ENCODE measurements at regions not wholly inside any gene's neighbourhood (a gene's known extent, or its start where the extent isn't known, plus 50 kb on each side); places are given as distances from the start of the nearest gene placed in this dataset.

GRCh38 chr2:164012581-164012980, 276.8 kb upstream of the FIGN start:
- H2AFZ ChIP-seq (ENCODE audit: low read depth, low read length), result no peak overlapping the region
- H3K27ac ChIP-seq (ENCODE audit: low read length), result no peak overlapping the region
- H3K9me3 ChIP-seq (ENCODE audit: insufficient read depth, low read length), result no peaks in the 10 kb centered on the region
- H3K79me2 ChIP-seq (ENCODE audit: low read length), result no peaks in the 10 kb centered on the region
- peaks cover 55% of the 10 kb centered on the region for H3K27me3 ChIP-seq (ENCODE audit: low read depth, low read length)
- TF ChIP-seq EZH2phosphoT487 (IDR thresholded peaks at IDR 0.05; ENCODE audit: low read depth) (no peak), CTCF (IDR thresholded peaks at IDR 0.05; ENCODE audit: low read depth, low read length) (no peak)
- no peaks in the 10 kb centered on the region for H4K20me1 ChIP-seq (ENCODE audit: insufficient read depth, low read length)
- H3K9ac ChIP-seq (ENCODE audit: low read length), result no peak overlapping the region
- peaks cover 20% of the 10 kb centered on the region for H3K4me1 ChIP-seq (ENCODE audit: low read length)
- H3K36me3 ChIP-seq (replicated peaks; ENCODE audit: low read depth, low read length), result no peaks in the 10 kb centered on the region
- no peak overlapping the region for H3K4me2 ChIP-seq (ENCODE audit: low read length)
- no peak overlapping the region for H3K4me3 ChIP-seq (ENCODE audit: low read length)

GRCh38 chr2:164009756-164010337, 274.0 kb upstream of the FIGN start:
- Histone ChIP-seq H3K36me3 (replicated peaks; ENCODE audit: low read depth, low read length) (no peaks in the 10 kb centered on the region), H4K20me1 (ENCODE audit: insufficient read depth, low read length) (no peaks in the 10 kb centered on the region), H3K9me3 (ENCODE audit: insufficient read depth, low read length) (no peaks in the 10 kb centered on the region), H3K27ac (ENCODE audit: low read length) (no peak overlapping the region), H2AFZ (ENCODE audit: low read depth, low read length) (no peak overlapping the region), H3K27me3 (ENCODE audit: low read depth, low read length) (peaks cover 50% of the 10 kb centered on the region), H3K4me1 (ENCODE audit: low read length) (peaks cover 4% of the 10 kb centered on the region), H3K4me2 (ENCODE audit: low read length) (no peak overlapping the region), H3K79me2 (ENCODE audit: low read length) (no peaks in the 10 kb centered on the region), H3K9ac (ENCODE audit: low read length) (no peak overlapping the region), H3K4me3 (ENCODE audit: low read length) (no peak overlapping the region)
- TF ChIP-seq CTCF (IDR thresholded peaks at IDR 0.05; ENCODE audit: low read depth, low read length), result no peak
- no peak for TF ChIP-seq EZH2phosphoT487 (IDR thresholded peaks at IDR 0.05; ENCODE audit: low read depth)

- H3K4me3 ChIP-seq (ENCODE audit: low read length), result no peak overlapping the region
- H3K9me3 ChIP-seq (ENCODE audit: insufficient read depth, low read length), result no peaks in the 10 kb centered on the region
- peaks cover 4% of the 10 kb centered on the region for H3K4me1 ChIP-seq (ENCODE audit: low read length)
- no peak overlapping the region for H2AFZ ChIP-seq (ENCODE audit: low read depth, low read length)
- H3K27ac ChIP-seq (ENCODE audit: low read length), result no peak overlapping the region
- no peaks in the 10 kb centered on the region for H3K79me2 ChIP-seq (ENCODE audit: low read length)
- no peak overlapping the region for H3K9ac ChIP-seq (ENCODE audit: low read length)
- H3K4me2 ChIP-seq (ENCODE audit: low read length), result no peak overlapping the region
- H4K20me1 ChIP-seq (ENCODE audit: insufficient read depth, low read length), result no peaks in the 10 kb centered on the region
- no peaks in the 10 kb centered on the region for H3K36me3 ChIP-seq (replicated peaks; ENCODE audit: low read depth, low read length)
- TF ChIP-seq EZH2phosphoT487 (IDR thresholded peaks at IDR 0.05; ENCODE audit: low read depth) (no peak), CTCF (IDR thresholded peaks at IDR 0.05; ENCODE audit: low read depth, low read length) (no peak)
- H3K27me3 ChIP-seq (ENCODE audit: low read depth, low read length), result peaks cover 40% of the 10 kb centered on the region
Measured at GRCh38 chr2:164008752-164009151, 272.9 kb upstream of the FIGN start.

GRCh38 chr2:164006704-164007103, 270.9 kb upstream of the FIGN start:
- no peaks in the 10 kb centered on the region for H3K36me3 ChIP-seq (replicated peaks; ENCODE audit: low read depth, low read length)
- H3K4me1 ChIP-seq (ENCODE audit: low read length), result peaks cover 4% of the 10 kb centered on the region
- H3K27me3 ChIP-seq (ENCODE audit: low read depth, low read length), result peaks cover 34% of the 10 kb centered on the region
- no peak overlapping the region for H3K27ac ChIP-seq (ENCODE audit: low read length)
- no peak for TF ChIP-seq EZH2phosphoT487 (IDR thresholded peaks at IDR 0.05; ENCODE audit: low read depth)
- TF ChIP-seq CTCF (IDR thresholded peaks at IDR 0.05; ENCODE audit: low read depth, low read length), result no peak
- no peak overlapping the region for H3K9ac ChIP-seq (ENCODE audit: low read length)
- H4K20me1 ChIP-seq (ENCODE audit: insufficient read depth, low read length), result no peaks in the 10 kb centered on the region
- no peak overlapping the region for H2AFZ ChIP-seq (ENCODE audit: low read depth, low read length)
- H3K79me2 ChIP-seq (ENCODE audit: low read length), result no peaks in the 10 kb centered on the region
- H3K9me3 ChIP-seq (ENCODE audit: insufficient read depth, low read length), result no peaks in the 10 kb centered on the region
- H3K4me3 ChIP-seq (ENCODE audit: low read length), result no peak overlapping the region
- no peak overlapping the region for H3K4me2 ChIP-seq (ENCODE audit: low read length)
